ENCODE measurements at regions not wholly inside any gene's neighbourhood (a gene's known extent, or its start where the extent isn't known, plus 50 kb on each side); places are given as distances from the start of the nearest gene placed in this dataset.
"Not testable (repeated sequence)": the region's sequence is repeated elsewhere in the genome, so short reads cannot be mapped to it uniquely, and the experiment has no call there.

DNA sequence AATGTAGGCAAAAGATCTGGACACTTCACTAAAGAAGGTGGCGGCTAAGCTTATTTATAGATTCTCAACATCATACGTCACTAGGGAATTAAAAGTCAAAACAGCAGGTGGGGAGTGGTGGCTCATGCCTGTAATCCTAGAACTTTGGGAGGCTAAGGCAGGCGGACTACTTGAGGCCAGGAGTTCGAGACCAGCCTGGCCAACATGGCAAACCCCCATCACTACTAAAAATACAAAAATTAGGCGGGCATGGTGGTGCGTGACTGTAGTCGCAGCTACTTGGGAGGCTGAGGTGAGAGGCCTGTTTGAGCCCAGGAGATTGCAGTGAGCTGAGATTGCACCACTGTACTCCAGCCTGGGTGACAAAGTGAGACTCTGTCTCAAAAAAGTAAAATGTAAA lies 74.6 kb downstream of the GPX5 start:
- Histone ChIP-seq H3K9me3 (replicated peaks; ENCODE audit: low read length) (no peaks in the 10 kb centered on the region), H3K27me3 (ENCODE audit: control insufficient read depth, insufficient read depth, low read length) (no peaks in the 10 kb centered on the region), H3K4me3 (ENCODE audit: low read length) (no peak overlapping the region), H3K36me3 (ENCODE audit: insufficient read depth, low read length) (no peaks in the 10 kb centered on the region), H3K4me2 (ENCODE audit: low read length) (no peak overlapping the region), H3K4me1 (ENCODE audit: control insufficient read depth, insufficient read depth, low read length) (no peaks in the 10 kb centered on the region), H3K9ac (ENCODE audit: low read depth, low read length) (no peak overlapping the region)

DNA sequence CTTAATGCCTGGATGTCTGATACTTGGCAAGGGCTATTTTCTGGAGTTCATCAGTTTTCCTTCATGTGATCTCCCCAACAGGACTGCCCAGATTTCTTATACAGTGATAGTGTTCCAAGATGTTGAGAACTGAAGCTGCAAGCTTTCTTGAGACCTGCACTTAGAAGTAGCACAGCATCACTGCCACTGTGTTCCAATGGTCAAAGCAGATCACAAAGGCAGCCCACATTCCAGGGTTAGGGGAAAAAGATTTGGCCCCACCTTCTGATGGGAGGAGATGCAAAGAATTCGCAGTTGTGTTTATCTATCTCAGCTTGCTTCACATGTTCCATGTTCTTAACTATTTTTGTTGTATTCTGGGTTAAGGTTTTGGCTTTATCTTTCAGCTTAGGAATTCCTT lies 78.2 kb downstream of the GPX5 start:
- H3K4me2 ChIP-seq (ENCODE audit: low read length): no peak overlapping the region
- H3K36me3 ChIP-seq (ENCODE audit: insufficient read depth, low read length): no peaks in the 10 kb centered on the region
- no peak overlapping the region for H3K9ac ChIP-seq (ENCODE audit: low read depth, low read length)
- no peak overlapping the region for H3K4me3 ChIP-seq (ENCODE audit: low read length)
- peaks cover 5% of the 10 kb centered on the region for H3K4me1 ChIP-seq (ENCODE audit: control insufficient read depth, insufficient read depth, low read length)
- H3K9me3 ChIP-seq (replicated peaks; ENCODE audit: low read length): no peaks in the 10 kb centered on the region
- H3K27me3 ChIP-seq (ENCODE audit: control insufficient read depth, insufficient read depth, low read length): no peaks in the 10 kb centered on the region

DNA sequence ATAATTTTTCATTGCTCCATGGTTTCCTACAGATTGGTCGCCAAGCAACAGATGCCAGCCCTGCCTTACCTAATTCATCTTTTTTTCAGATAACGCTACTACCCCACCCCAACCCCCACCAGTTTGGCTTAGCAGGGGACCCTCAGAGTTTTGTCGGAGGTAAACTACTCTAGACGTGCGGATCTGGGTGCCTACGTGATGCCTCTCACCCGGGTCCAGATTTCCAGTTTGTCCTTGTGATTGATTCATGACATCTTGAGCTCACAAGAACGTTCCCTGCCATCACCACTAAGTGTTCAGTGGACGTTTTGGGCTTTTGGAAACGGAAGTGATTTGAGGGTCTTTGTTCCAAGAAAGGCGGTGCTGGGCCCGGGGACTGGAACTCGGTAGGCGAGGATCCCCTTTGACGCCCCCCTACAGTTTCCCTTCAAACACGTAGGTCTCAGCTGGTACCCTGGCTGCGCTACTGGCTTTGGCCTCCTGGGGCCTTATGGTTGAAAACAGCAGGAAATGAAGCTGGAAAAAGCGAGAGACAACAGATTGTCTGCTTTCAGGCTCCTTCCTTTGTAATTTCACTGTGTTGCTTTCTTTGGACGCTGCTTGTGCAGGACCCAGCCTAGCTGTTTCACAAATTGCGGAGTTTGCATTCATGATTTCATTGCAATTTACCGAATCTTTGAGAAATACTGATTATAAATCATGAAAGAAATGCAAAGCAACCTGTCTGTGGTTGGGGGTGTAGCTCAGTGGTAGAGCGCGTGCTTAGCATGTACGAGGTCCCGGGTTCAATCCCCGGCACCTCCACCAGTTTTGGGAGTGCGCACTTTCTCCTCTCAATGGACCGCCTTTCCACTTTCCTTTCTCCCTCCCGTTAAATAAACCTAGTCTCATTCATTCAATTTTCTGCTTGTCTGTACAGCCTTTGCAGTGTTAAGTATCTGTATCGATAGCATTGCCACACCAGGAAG lies 81.0 kb downstream of the GPX5 start:
- Histone ChIP-seq H3K4me3 (ENCODE audit: low read length) (peak overlapping the region; percentile 70), H3K36me3 (ENCODE audit: insufficient read depth, low read length) (no peaks in the 10 kb centered on the region), H3K4me1 (ENCODE audit: control insufficient read depth, insufficient read depth, low read length) (peaks cover 5% of the 10 kb centered on the region), H3K4me2 (ENCODE audit: low read length) (peak overlapping the region; percentile 82), H3K27me3 (ENCODE audit: control insufficient read depth, insufficient read depth, low read length) (no peaks in the 10 kb centered on the region), H3K9ac (ENCODE audit: low read depth, low read length) (peak overlapping the region; percentile 28), H3K9me3 (replicated peaks; ENCODE audit: low read length) (no peaks in the 10 kb centered on the region)

DNA sequence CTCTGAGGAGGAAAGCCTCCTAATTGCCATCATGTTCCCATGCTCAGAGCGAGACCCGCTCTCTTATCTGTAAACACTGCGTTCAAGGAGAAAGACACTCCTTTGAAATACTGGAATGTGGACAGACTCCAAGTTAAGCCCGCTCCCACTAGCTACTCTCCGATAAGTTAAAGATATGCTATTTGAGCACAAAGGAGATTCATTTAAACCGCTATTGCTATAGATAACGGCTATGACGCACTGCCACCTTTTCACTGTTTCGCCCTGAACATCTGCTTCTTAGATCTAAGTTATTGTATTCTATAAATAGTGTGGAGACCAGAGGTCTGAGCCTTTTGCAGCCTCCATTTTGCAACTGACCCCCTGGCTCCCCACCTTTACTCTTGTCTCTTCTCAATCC lies 82.3 kb downstream of the GPX5 start:
- Histone ChIP-seq H3K9me3 (replicated peaks; ENCODE audit: low read length) (no peaks in the 10 kb centered on the region), H3K27me3 (ENCODE audit: control insufficient read depth, insufficient read depth, low read length) (no peaks in the 10 kb centered on the region), H3K4me3 (ENCODE audit: low read length) (no peak overlapping the region), H3K4me1 (ENCODE audit: control insufficient read depth, insufficient read depth, low read length) (peaks cover 5% of the 10 kb centered on the region), H3K36me3 (ENCODE audit: insufficient read depth, low read length) (no peaks in the 10 kb centered on the region), H3K4me2 (ENCODE audit: low read length) (no peak overlapping the region), H3K9ac (ENCODE audit: low read depth, low read length) (no peak overlapping the region)

DNA sequence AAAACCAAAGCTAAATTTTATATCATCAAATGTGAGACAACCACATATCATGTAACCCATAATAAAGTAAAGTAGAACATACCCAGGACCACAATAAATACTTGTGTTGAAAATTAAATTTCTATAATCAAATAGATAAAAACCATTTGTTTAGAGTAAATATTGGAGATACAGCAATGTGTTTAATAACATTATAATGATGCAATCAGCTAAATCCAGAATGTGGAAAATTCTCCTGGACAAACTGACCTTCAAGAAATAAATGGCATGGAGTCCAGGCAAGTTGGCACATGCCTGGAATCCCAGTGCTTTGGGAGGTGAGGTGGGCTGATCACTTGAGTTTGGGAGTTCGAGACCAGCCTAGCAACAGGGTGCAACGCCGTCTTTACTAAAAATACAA lies 84.0 kb downstream of the GPX5 start:
- Histone ChIP-seq H3K4me1 (ENCODE audit: control insufficient read depth, insufficient read depth, low read length) (peaks cover 5% of the 10 kb centered on the region), H3K27me3 (ENCODE audit: control insufficient read depth, insufficient read depth, low read length) (no peaks in the 10 kb centered on the region), H3K4me2 (ENCODE audit: low read length) (no peak overlapping the region)

DNA sequence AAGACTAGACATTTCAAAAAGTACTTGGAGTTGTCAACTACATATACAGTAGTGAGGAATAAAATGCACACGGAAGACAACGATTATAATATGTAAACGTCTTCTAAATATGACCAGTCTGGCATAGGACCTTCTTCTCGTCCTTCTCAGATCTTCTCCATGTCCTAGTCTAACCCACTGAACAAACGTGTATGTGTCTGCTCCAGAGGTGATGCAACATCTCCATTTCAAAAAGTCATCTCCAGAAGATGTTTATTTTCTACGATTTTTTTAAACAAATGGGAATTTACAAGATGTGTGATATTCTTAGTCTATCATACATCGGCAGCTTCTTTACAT lies 89.9 kb downstream of the GPX5 start:
- H3K4me3 ChIP-seq (ENCODE audit: low read length): no peak overlapping the region
- H3K36me3 ChIP-seq (ENCODE audit: insufficient read depth, low read length): no peaks in the 10 kb centered on the region
- no peaks in the 10 kb centered on the region for H3K4me1 ChIP-seq (ENCODE audit: control insufficient read depth, insufficient read depth, low read length)
- H3K9ac ChIP-seq (ENCODE audit: low read depth, low read length): no peak overlapping the region
- H3K9me3 ChIP-seq (replicated peaks; ENCODE audit: low read length): no peaks in the 10 kb centered on the region
- no peak overlapping the region for H3K4me2 ChIP-seq (ENCODE audit: low read length)
- no peaks in the 10 kb centered on the region for H3K27me3 ChIP-seq (ENCODE audit: control insufficient read depth, insufficient read depth, low read length)

More for the DNA sequence above, 84.0 kb downstream of the GPX5 start:
- no peaks in the 10 kb centered on the region for H3K9me3 ChIP-seq (replicated peaks; ENCODE audit: low read length)
- no peak overlapping the region for H3K9ac ChIP-seq (ENCODE audit: low read depth, low read length)
- no peaks in the 10 kb centered on the region for H3K36me3 ChIP-seq (ENCODE audit: insufficient read depth, low read length)
- no peak overlapping the region for H3K4me3 ChIP-seq (ENCODE audit: low read length)

DNA sequence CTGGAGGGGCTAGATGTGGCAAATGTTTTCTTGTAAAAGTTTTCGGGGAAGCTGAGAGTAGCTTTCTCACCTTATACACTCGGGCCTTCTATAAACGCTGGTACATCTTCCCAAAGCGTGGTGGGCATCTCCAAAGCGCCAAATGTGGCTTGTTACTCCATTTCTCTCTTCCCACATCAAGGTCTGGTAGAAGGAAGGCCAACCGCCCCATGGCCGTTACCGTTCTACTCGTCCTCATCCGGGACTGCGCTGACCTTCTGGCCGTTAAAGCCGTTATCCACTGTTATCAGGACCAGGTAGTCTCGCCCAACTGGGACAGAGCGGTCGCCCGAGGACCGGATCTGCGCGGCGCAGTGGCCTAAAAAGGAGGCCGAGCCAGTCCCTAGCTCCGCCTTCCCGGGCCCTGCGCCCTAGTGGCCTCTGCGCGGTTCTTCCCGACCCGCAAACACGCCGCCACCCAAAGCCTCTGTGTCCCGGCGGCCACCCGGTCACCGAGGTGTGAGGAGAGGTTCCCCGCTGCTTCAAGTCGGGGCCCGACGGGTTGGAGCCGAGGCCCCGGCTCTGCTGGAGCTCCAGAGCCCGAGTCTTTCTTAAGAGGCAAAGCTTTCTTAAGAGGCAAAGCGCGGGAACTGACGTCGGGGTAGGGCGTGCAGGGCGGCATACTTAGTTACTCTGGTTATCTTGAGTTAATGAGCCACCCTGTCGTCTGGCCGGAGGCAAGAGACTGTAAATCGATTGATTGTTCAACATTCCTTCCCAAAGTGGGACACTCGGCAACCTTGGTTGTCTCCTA lies 90.5 kb downstream of the GPX5 start:
- no peak overlapping the region for H3K4me2 ChIP-seq (ENCODE audit: low read length)
- no peaks in the 10 kb centered on the region for H3K9me3 ChIP-seq (replicated peaks; ENCODE audit: low read length)
- no peaks in the 10 kb centered on the region for H3K27me3 ChIP-seq (ENCODE audit: control insufficient read depth, insufficient read depth, low read length)
- H3K36me3 ChIP-seq (ENCODE audit: insufficient read depth, low read length): no peaks in the 10 kb centered on the region
- H3K4me1 ChIP-seq (ENCODE audit: control insufficient read depth, insufficient read depth, low read length): no peaks in the 10 kb centered on the region
- no peak overlapping the region for H3K9ac ChIP-seq (ENCODE audit: low read depth, low read length)
- H3K4me3 ChIP-seq (ENCODE audit: low read length): no peak overlapping the region

DNA sequence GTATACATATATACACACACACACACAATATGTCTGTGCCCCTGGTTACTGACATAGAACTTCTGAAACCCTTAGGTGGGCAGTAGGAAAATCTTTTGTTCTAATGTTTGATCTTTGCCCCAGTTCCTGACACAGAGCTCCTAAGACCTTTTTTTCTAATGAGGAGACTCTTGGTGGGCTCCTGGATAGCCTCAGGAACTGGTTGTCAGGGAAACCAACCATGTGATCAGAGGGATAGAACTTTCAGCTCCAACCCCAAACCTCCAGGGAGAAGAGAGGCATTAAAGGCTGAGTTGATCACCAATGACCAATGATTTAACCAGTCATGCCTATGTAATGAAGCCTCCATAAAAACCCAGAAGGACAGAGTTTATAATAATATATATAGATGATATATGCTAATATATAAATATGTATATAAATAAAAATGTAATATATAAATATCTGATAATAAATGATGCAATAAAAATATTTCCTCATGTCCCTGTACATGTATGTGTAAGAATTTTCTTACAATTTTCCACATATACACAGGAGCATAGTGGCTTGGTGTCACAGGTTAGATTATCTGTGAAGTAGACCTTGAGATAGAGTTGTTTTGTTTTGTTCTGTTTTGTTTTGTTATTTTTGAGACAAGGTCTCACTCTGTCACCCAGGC lies 93.3 kb downstream of the GPX5 start:
- no peak overlapping the region for H3K4me3 ChIP-seq (ENCODE audit: low read length)
- H3K4me1 ChIP-seq (ENCODE audit: control insufficient read depth, insufficient read depth, low read length): no peaks in the 10 kb centered on the region
- H3K9ac ChIP-seq (ENCODE audit: low read depth, low read length): no peak overlapping the region
- H3K27me3 ChIP-seq (ENCODE audit: control insufficient read depth, insufficient read depth, low read length): no peaks in the 10 kb centered on the region
- no peak overlapping the region for H3K4me2 ChIP-seq (ENCODE audit: low read length)
- H3K36me3 ChIP-seq (ENCODE audit: insufficient read depth, low read length): no peaks in the 10 kb centered on the region
- H3K9me3 ChIP-seq (replicated peaks; ENCODE audit: low read length): no peaks in the 10 kb centered on the region

DNA sequence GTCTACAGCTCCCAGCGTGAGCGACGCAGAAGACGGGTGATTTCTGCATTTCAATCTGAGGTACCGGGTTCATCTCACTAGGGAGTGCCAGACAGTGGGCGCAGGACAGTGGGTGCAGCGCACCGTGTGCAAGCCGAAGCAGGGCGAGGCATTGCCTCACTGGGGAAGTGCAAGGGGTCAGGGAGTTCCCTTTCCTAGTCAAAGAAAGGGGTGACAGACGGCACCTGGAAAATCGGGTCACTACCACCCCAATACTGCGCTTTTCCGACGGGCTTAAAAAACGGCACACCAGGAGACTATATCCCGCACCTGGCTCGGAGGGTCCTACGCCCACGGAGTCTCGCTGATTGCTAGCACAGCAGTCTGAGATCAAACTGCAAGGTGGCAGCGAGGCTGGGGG lies 95.6 kb downstream of the GPX5 start:
- not testable (repeated sequence) for H3K4me2 ChIP-seq (ENCODE audit: low read length); H3K36me3 ChIP-seq (ENCODE audit: insufficient read depth, low read length); H3K9ac ChIP-seq (ENCODE audit: low read depth, low read length); H3K4me1 ChIP-seq (ENCODE audit: control insufficient read depth, insufficient read depth, low read length); H3K27me3 ChIP-seq (ENCODE audit: control insufficient read depth, insufficient read depth, low read length); H3K4me3 ChIP-seq (ENCODE audit: low read length); H3K9me3 ChIP-seq (replicated peaks; ENCODE audit: low read length)

DNA sequence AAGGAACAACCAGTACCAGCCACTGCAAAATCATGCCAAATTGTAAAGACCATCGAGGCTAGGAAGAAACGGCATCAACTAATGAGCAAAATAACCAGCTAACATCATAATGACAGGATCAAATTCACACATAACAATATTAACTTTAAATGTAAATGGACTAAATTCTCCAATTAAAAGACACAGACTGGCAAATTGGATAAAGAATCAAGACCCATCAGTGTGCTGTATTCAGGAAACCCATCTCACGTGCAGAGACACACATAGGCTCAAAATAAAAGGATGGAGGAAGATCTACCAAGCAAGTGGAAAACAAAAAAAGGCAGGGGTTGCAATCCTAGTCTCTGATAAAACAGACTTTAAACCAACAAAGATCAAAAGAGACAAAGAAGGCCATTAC lies 97.6 kb downstream of the GPX5 start:
- H3K36me3 ChIP-seq (ENCODE audit: insufficient read depth, low read length); H3K4me2 ChIP-seq (ENCODE audit: low read length); H3K9me3 ChIP-seq (replicated peaks; ENCODE audit: low read length); H3K4me1 ChIP-seq (ENCODE audit: control insufficient read depth, insufficient read depth, low read length); H3K9ac ChIP-seq (ENCODE audit: low read depth, low read length); H3K27me3 ChIP-seq (ENCODE audit: control insufficient read depth, insufficient read depth, low read length); H3K4me3 ChIP-seq (ENCODE audit: low read length): not testable (repeated sequence)

DNA sequence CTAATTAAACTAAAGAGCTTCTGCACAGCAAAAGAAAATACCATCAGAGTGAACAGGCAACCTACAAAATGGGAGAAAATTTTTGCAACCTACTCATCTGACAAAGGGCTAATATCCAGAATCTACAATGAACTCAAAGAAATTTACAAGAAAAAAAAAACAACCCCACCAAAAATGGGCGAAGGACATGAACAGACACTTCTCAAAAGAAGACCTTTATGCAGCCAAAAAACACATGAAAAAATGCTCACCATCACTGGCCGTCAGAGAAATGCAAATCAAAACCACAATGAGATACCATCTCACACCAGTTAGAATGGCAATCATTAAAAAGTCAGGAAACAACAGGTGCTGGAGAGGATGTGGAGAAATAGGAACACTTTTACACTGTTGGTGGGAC lies 100.7 kb downstream of the GPX5 start:
- H3K9ac ChIP-seq (ENCODE audit: low read depth, low read length); H3K27me3 ChIP-seq (ENCODE audit: control insufficient read depth, insufficient read depth, low read length); H3K4me3 ChIP-seq (ENCODE audit: low read length); H3K36me3 ChIP-seq (ENCODE audit: insufficient read depth, low read length); H3K4me1 ChIP-seq (ENCODE audit: control insufficient read depth, insufficient read depth, low read length); H3K4me2 ChIP-seq (ENCODE audit: low read length); H3K9me3 ChIP-seq (replicated peaks; ENCODE audit: low read length): not testable (repeated sequence)
